ENCODE measurements at regions not wholly inside any gene's neighbourhood (a gene's known extent, or its start where the extent isn't known, plus 50 kb on each side); places are given as distances from the start of the nearest gene placed in this dataset.

GRCh38 chr10:70964881-70965280 is 76.5 kb upstream of the PCBD1 start:
- no peak overlapping the region for H3K27ac ChIP-seq (ENCODE audit: low read length)
- WGBS (ENCODE audit: insufficient coverage): 90% methylated on average over 8 of the region's 8 CpGs
- H3K36me3 ChIP-seq (ENCODE audit: control insufficient read depth, insufficient read depth, low read length): no peaks in the 10 kb centered on the region
- peaks cover 5 to 9% of the 10 kb centered on the region in 2 donors for H3K27me3 Mint-ChIP-seq (ENCODE audit: low read depth in 2 of 2)
- no peak overlapping the region for H3K27ac Mint-ChIP-seq
- TF ChIP-seq CTCF (IDR thresholded peaks at IDR 0.05): no peak
- ATAC-seq (no peak), DNase-seq (no peak)
- no peaks in the 10 kb centered on the region for H3K27me3 ChIP-seq (ENCODE audit: control insufficient read depth, insufficient read depth, low read length)
- intact Hi-C loops (cut with micrococcal nuclease): no loop called here
- no peaks in the 10 kb centered on the region for H3K4me1 ChIP-seq (ENCODE audit: control insufficient read depth, insufficient read depth, low read length)
- no peaks in the 10 kb centered on the region for H3K4me1 Mint-ChIP-seq
- H3K4me3 ChIP-seq (ENCODE audit: low read length): no peak overlapping the region
- no peaks in the 10 kb centered on the region for H3K9me3 ChIP-seq (ENCODE audit: control insufficient read depth, insufficient read depth, low read length)
- H3K4me3 Mint-ChIP-seq: no peak overlapping the region
- H3K36me3 Mint-ChIP-seq: no peaks in the 10 kb centered on the region
- H3K9me3 Mint-ChIP-seq: no peaks in the 10 kb centered on the region

GRCh38 chr10:70965566-70965965 is 77.2 kb upstream of the PCBD1 start:
- H3K4me3 Mint-ChIP-seq: no peak overlapping the region
- peaks cover 9 to 15% of the 10 kb centered on the region in 2 donors for H3K27me3 Mint-ChIP-seq (ENCODE audit: low read depth in 2 of 2)
- no peak overlapping the region for H3K4me3 ChIP-seq (ENCODE audit: low read length)
- H3K9me3 ChIP-seq (ENCODE audit: control insufficient read depth, insufficient read depth, low read length): no peaks in the 10 kb centered on the region
- WGBS (ENCODE audit: insufficient coverage): 89% methylated on average over 8 of the region's 8 CpGs
- intact Hi-C loops (cut with micrococcal nuclease): no loop called here
- peaks cover 2% of the 10 kb centered on the region for H3K27me3 ChIP-seq (ENCODE audit: control insufficient read depth, insufficient read depth, low read length)
- ATAC-seq (no peak), DNase-seq (no peak)
- no peaks in the 10 kb centered on the region for H3K9me3 Mint-ChIP-seq
- no peaks in the 10 kb centered on the region for H3K4me1 ChIP-seq (ENCODE audit: control insufficient read depth, insufficient read depth, low read length)
- H3K36me3 ChIP-seq (ENCODE audit: control insufficient read depth, insufficient read depth, low read length): no peaks in the 10 kb centered on the region
- no peak overlapping the region for H3K27ac Mint-ChIP-seq
- H3K36me3 Mint-ChIP-seq: no peaks in the 10 kb centered on the region
- TF ChIP-seq CTCF (IDR thresholded peaks at IDR 0.05): no peak
- no peaks in the 10 kb centered on the region for H3K4me1 Mint-ChIP-seq
- no peak overlapping the region for H3K27ac ChIP-seq (ENCODE audit: low read length)

DNA sequence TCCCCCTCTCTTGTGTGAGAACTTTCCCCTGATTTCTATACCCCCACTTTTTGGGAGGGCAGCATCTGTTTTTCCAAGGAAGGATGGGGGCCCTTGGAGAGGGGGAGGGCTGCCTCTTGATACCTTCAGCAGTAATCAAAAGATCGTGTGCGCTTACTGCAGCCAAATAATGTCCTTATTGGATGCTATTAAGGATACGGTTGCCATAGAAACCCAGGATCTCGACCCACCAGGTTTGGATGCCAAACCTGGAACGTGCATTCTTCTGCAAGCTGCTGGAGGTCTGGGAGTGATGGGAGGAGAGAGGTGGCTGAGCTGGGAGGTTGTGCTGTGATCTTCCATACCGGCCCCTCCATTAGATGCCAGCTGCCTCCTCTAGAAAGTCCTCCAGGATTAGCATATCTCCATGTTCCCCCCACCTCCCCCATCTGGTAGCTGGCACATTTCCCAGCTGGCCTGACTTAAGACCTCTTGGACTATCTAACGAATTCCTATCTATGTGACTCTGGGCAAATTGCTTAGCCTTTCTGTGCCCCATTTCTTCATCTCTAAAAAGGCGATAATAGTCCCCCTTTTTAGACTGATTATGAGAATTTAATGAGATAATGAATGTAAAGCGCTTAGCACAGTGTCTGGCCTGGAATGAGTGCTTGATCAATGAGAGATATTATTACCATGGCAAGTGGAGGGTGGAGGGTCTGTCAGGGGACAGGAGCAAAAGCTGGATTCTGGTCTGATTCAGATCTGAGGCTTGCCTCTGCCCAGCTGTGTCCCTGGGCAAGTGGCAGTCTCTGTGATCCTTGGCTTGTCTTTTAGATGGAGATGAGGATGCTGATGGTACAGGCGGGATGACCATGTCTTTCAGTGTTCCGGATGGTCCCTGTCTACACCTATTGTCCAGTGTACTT is 78.5 kb upstream of the PCBD1 start:
- Histone ChIP-seq H3K36me3 (ENCODE audit: control insufficient read depth, insufficient read depth, low read length) (no peaks in the 10 kb centered on the region), H3K4me1 (ENCODE audit: control insufficient read depth, insufficient read depth, low read length) (no peaks in the 10 kb centered on the region), H3K27ac (ENCODE audit: low read length) (no peak overlapping the region), H3K9me3 (ENCODE audit: control insufficient read depth, insufficient read depth, low read length) (no peaks in the 10 kb centered on the region), H3K27me3 (ENCODE audit: control insufficient read depth, insufficient read depth, low read length) (peaks cover 5% of the 10 kb centered on the region), H3K4me3 (ENCODE audit: low read length) (no peak overlapping the region)
- H3K27ac Mint-ChIP-seq: no peak overlapping the region
- no peaks in the 10 kb centered on the region for H3K9me3 Mint-ChIP-seq
- no peaks in the 10 kb centered on the region for H3K4me1 Mint-ChIP-seq
- WGBS (ENCODE audit: insufficient coverage): 88% methylated on average over 10 of the region's 11 CpGs
- DNase-seq: no peak
- H3K4me3 Mint-ChIP-seq: no peak overlapping the region
- H3K27me3 Mint-ChIP-seq (ENCODE audit: low read depth in 2 of 2): peaks cover 17 to 22% of the 10 kb centered on the region in 2 donors
- no peak for TF ChIP-seq CTCF (IDR thresholded peaks at IDR 0.05)
- intact Hi-C loops (cut with micrococcal nuclease): no loop called here
- ATAC-seq: no peak
- peaks cover 11% of the 10 kb centered on the region for H3K36me3 Mint-ChIP-seq
